RCC 7860 (cell line): ENCODE measurements at regions not wholly inside any gene's neighbourhood (a gene's known extent, or its start where the extent isn't known, plus 50 kb on each side); places are given as distances from the start of the nearest gene placed in this dataset.

Experiments
- DNase-seq: peaks from one replicate; pipeline ENCODE4 v3.0.0-alpha.2; 2015; ENCODE audit warnings: low spot score
- FAIRE-seq: peaks from 2 replicates; lab custom pipeline; 2012; peaks lifted over from hg19 to GRCh38; lab: Jason Lieb, UNC

DNA sequence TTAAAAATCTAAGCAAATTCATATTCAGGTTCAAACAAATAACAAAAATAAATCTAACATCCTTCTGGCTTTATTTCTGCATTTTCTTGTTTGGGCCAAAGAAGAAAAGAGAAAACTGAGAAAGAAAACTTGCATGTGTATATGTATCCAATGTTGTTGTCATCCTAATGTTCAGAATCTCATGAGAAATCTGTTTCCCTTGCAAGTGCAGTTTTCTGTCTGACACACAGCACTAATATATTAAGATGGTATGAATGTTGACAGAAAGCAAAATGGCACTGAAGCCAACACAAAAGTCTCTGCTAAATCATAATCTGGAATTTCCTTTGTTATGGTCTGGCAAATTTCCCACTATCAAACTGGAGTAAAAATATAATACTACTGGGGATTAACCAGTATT is 235.9 kb downstream of the HGF start:
- DNase-seq (no peak), FAIRE-seq (no peak)

GRCh38 chr7:81533426-81533825 is 236.4 kb downstream of the HGF start:
- DNase-seq = no peak
- FAIRE-seq = no peak

GRCh38 chr7:81529785-81530184 is 240.1 kb downstream of the HGF start:
- DNase-seq (no peak), FAIRE-seq (no peak)

- no peak for DNase-seq
- FAIRE-seq = no peak
Observed at GRCh38 chr7:81527651-81528050, 242.2 kb downstream of the HGF start.

- no peak for FAIRE-seq
- no peak for DNase-seq
Observed at GRCh38 chr7:81526971-81527370, 242.9 kb downstream of the HGF start.

DNA sequence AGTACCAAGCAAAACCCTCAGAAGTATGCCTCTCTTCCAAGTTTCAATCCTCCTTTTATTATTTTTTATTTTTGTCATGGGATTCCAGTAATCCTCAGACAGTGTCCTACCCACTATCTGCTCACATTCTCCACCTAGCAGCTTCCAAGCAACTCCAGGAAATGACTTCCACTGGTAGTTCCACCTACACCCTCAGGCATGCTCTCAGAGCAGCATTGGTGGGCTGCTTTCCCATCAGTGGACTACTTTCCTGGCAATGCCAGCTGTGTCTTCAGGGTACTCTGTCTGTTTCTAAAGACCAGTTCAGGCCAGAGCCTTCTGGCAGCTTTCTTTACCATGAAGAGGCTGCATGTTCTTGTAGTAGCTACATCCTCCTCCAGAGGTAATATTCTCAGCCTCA is 244.0 kb downstream of the HGF start:
- FAIRE-seq (no peak), DNase-seq (no peak)

DNA sequence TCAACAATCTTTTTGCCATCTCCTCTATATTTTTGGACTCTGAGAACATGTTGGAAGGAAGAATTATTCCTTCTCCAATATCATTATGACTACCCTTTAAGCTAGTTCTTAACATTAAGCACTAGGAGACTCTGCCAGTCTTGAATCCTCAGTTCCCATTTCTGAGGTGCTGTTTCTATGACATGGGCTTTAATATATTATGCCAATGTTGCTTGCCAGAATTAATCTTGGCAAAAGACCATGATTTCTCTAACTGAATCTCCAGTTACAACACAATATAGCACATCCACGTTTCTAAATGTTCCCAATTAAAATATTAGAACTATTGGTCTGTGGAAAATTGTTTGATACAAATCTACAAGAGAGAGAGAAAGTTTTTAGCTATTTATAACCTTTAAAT is 250.0 kb downstream of the HGF start:
- DNase-seq (no peak), FAIRE-seq (no peak)

DNA sequence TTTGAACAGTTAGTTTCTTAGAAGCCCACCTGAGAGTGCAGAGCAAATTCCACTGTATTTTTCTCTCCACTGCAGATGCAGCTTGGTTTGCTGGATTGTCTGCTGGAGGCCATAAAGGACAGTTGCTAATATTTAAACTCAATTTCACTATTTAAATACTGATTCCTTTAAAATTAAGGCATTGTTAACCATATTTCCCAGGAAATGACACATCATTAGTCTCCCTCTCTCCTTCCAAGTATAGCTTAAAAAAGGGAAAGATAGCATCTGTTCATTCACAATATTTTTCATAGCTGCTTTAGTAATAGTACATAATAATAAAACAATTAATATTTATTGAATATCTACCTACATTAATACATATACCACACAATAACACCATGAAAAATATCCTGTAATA is 252.9 kb downstream of the HGF start:
- no peak for DNase-seq
- FAIRE-seq = peak; percentile 30

- FAIRE-seq (no peak), DNase-seq (no peak)
Observed at GRCh38 chr7:81515009-81515408, 254.8 kb downstream of the HGF start.

GRCh38 chr7:81514546-81514945 is 255.3 kb downstream of the HGF start:
- FAIRE-seq = no peak
- DNase-seq = no peak

GRCh38 chr7:81510122-81510521 is 259.7 kb downstream of the HGF start:
- FAIRE-seq = no peak
- DNase-seq = no peak

DNA sequence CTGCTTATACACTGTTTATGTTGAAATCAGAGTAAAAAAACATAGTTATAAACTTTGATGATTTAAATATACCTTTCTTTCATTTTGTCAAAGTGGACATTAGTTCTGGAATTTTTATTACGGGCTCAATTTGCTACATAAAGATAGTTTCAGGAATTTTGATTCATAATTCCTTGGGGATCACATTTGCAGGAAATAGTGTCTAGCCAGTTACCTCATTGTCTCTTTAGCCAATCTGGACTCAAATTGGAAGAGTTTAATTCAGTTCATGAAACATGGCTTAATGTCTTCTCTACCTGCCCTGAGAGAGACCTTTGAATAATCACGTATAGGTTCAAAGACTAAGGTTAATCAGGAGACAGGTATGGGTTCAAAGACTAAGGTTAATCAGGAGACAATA is 262.6 kb downstream of the HGF start:
- no peak for FAIRE-seq

GRCh38 chr7:81506609-81507008 is 263.2 kb downstream of the HGF start:
- no peak for FAIRE-seq
- no peak for DNase-seq

More for the DNA sequence above, 262.6 kb downstream of the HGF start:
- no peak for DNase-seq

- FAIRE-seq (peak; percentile 76), DNase-seq (no peak)
Observed at GRCh38 chr7:81503771-81504170, 266.1 kb downstream of the HGF start.

GRCh38 chr7:81503336-81503735 is 266.5 kb downstream of the HGF start:
- FAIRE-seq = no peak
- no peak for DNase-seq

DNA sequence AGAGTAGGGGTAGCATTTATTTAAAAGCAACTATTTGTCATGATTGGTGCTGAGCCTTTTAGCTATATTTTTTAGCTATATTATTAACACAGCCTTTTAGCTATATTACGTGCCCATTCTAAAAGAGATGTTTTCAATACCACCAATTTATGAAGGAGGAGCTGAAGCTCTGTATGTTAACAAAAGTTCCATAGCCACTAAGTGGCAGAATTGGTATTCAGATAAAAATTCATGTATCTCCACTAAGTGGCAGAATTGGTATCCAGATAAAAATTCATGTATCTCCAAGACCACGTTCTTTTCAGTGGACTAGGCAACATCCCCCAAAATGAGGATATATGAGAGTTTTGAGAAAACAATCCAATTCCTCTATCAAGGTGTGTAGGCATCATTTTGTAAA is 268.6 kb downstream of the HGF start:
- FAIRE-seq (peak; percentile 81), DNase-seq (peak; percentile 28)

DNA sequence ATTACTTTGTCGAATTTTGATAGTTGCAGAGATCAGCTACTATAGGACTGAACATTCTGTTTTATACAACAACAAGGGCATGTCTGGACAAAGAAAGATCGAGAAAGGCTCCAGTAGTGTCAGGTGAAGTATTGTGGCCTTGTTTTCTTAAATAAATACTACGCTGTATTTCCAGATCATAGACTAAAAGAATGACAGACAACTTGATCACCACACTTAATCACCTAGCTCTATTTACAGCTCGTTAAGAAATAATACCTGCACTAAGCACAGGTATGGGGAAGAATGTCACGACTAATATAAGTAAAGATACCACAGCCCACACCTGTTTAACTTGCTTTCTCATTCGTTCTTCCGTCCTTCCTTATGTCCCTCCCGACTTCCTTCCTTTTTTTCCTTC is 269.2 kb downstream of the HGF start:
- no peak for DNase-seq
- FAIRE-seq = no peak

DNA sequence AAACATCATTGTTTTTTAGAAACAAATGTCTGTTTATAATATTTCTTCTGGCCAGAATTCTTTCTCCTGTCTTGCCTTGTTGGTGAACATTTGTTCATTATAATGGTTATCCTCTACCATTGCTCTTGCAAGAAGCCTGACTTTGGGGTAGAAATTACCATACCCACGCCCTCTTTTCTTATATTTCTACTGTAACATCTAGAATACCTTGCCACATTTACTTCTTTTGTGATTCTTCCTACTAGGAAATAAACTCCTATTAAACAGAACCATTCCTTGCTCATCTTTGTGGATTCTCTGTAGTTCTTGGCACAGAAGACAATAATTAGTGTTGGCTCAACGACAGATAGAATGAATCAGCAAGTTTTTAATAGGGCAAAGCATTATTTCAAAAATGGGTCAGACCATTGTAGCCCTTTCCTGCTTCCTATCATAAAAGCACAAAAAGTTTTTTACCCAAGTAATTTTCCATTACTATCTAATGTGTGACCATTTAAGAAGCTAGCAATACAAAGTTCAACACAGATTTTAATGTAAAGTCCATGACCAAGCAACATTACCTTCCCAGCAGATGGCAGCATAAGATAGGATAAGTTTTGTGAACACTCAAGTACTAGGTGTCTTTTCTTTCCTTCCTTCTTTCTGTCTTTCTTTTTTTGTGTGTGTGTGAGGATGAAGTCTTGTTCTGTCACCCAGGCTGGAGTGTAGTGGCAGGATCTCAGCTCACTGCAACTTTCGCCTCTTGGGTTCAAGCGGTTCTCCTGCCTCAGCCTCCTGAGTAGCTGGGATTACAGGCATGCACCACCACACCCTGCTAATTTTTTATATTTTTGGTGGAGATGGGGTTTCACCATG is 270.4 kb downstream of the HGF start:
- peak; percentile 74 for DNase-seq
- FAIRE-seq = peak; percentile 94

- FAIRE-seq (no peak), DNase-seq (no peak)
Observed at GRCh38 chr7:81498176-81498575, 271.7 kb downstream of the HGF start.

GRCh38 chr7:81492910-81493309 is 276.9 kb downstream of the HGF start:
- DNase-seq = no peak
- FAIRE-seq = no peak

GRCh38 chr7:81492240-81492639 is 277.6 kb downstream of the HGF start:
- DNase-seq = no peak
- no peak for FAIRE-seq

DNA sequence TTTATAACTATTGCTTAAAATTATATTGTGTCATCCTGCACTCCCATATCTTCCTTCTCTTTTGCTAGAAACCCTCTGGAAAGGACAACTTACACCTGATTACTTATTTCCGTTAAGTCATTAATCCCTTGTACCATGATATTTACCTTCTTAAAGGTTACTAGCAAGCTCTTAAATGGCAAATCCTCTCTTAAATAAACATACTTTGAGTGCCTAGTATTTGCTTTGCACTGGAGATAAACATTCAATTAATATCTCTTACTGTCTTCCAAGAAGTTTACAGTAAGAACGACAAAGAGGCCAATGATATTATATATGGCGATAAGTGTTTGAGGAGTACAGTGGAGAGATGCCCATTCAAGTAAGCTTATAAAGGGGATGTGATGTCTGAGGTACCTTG is 278.3 kb downstream of the HGF start:
- FAIRE-seq = no peak

DNA sequence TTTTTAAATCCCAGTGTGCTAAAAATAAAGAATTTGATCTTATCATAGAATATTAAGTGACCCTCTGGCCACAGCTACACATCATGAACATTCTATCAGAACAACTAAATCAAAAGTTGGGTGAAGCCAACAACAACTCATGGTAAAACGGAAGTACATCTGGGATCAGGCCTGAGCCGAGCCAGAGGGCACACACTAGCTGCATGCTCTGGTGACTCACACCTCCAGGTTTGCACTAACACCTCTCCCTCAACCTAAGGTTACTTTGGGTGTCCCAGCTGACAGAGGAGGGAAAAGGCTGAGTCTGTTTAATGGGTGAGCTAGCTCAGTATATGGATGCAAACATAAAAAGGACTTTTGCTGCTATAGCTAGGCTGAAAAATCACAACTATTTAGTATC is 281.6 kb downstream of the HGF start:
- no peak for DNase-seq
- no peak for FAIRE-seq

More for the DNA sequence above, 278.3 kb downstream of the HGF start:
- DNase-seq = no peak
